ENCODE measurements at regions not wholly inside any gene's neighbourhood (a gene's known extent, or its start where the extent isn't known, plus 50 kb on each side); places are given as distances from the start of the nearest gene placed in this dataset.
"Not testable (repeated sequence)": the region's sequence is repeated elsewhere in the genome, so short reads cannot be mapped to it uniquely, and the experiment has no call there.

DNA sequence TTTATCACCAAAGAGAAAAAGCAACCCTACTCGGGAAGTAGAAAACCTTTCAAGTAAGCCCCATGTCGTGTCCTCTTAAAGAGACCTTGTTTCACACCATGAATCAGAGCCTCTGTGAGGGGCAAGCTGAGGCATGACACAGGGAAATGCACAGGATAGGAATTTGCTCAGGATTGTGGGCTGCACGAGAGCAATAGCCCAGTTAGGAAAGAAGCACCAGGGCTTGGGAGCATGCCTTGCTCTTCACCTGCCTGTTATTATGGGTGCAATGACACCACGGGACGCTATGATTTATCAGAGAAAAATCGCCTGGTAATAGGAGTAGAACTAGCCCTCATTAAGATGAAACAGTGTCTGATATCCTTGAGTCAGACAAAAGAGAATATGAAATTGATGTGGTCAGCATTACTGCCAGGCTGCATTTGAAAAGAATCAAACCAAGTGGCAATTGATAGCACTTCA is 562.9 kb upstream of the NRP1 start:
- no peak for DNase-seq

DNA sequence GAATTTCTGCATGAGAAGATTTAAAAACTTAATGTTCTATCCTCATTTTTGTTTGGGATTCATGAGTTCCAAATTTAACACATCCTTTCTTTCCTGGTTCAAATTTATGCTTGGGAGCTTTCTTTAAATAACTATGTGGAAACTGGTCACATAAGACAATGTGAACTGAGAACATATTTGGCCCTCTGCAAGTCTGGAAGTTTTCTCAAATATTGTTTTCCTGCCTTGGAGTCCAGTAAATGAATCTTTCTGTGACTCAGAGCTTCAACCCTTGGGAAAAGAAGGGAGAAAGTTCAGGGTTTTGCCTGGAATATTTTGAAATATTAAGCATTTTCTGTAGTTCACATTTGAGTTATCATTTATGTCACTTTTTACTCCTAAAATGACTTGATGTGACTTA is 559.0 kb upstream of the NRP1 start:
- no peak for DNase-seq

DNA sequence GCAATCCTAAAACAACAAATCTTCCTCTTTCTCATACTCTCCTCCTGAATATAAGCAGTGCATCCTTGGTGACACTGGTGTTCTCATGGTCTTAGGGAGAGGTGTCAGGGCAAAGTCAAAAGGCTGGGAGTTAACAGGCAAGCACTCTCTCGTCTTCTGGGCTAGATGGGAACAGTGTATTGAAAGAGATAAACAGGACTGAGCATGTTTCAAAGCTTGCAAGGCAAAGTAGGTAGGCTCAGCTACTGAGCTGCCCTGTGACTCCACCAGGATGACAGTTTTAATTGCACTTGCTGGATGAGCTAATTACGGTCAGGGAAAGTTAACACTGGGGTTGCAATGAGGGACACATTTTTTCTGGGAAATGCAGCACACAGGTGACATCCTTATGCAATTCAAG is 554.9 kb upstream of the NRP1 start:
- DNase-seq: no peak

DNA sequence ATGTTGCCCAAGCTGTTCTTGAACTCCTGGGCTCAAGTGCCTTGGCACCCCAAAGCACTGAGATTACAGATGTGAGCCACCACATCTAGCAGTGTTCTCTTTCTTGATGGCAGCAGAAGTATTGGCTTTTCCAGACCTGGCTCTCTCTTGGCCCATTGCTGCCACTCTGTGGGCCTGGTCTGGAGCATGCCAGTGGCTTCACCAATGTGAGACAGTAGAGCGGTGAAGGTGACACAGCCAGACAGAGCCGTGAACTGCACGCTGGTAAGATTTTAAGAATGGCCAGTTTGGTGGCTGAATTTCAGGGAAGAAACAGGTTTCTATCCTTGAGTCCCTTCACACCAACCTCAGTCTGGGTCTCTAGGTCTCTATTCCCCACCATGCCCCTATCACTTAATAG is 552.7 kb upstream of the NRP1 start:
- DNase-seq: no peak

DNA sequence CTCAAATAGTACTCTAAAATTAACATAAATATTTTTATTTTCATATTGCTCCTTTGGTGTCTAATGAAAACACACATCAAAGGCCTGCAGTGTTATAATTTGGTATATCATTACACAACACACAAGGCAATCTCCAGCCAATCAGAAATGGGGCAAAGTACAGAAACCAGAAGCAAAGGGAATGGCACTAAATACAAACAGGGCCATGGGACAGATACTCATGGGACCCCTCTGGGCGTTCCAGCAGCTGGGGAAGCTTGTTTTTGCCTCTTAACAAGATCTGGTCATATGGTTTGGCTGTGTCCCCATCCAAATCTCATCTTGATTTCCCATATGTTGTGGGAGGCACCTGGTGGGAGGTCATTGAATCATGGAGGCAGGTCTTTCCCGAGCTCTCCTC is 551.8 kb upstream of the NRP1 start:
- DNase-seq: no peak

DNA sequence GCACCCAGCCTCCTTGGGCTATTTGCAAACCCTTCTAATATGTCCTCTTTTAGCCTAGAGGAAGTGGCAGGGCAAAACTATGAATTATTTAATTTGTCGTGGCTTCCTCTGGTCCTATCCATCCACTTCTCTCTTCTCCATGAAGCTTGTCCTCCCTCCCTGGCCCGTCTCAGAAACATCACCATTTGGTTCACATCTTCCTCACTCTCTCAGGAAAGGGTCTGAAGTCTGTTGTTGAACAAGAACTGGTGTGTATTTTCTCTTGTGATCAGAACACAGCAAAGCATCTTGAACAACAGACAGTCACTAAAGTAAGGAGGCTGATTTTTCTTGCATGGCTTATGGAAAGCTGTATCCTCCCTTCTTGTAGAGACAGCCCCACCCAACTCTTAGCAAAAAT is 550.1 kb upstream of the NRP1 start:
- no peak for DNase-seq

DNA sequence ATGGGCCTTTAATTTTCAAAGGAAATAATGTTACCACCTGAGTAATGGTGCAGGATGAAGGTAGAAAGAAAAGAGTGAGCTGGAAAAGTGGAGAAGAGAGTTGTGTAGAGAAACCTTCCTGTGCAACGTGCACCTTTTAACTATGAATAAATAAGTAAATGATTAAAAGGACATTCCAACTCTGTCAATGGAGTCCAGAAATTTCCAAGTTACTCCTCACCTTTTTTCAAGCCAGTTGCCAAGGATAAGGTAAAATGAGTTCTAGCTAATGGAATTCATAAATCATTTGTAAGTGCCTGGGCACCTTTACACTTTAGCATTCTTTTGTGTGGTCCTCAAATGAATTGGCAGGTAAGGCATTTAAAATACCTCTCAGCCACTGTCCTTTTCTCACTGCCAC is 549.4 kb upstream of the NRP1 start:
- no peak for DNase-seq

DNA sequence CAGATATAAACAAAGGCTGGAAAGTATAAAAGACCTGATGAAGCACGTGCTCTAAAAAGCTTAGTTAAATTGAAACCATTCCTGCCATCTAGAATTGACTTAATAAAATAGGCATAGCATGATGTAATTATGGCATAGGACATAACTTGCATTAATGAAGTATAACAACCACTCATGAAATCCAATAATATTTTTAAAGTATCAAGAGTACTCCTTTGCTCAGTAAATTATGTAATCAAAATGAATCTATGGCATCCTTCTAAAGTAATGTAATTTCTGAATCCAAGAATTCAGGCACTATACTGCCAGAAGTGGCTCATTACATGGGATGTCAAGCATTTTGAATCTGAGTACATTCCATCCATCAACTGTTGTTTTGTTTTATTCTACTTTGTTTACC is 548.5 kb upstream of the NRP1 start:
- DNase-seq: no peak

DNA sequence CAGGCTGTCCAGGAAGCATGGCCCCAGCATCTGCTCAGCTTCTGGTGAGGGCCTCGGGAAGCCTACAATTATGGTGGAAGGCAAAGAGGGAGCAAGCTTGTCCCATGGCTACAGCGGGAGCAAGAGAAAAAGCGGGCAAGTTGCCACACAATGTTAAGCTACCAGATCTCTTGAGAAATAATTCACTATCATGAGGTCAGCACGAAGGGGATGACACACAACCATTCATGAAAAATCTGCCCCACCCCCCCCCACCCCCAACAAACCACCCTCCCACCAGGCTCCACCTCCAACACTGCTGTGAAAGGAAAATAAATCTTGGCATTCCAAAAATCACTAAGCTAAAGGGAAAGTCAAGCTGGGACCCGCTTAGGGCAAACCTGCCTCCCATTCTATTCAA is 545.8 kb upstream of the NRP1 start:
- no peak for DNase-seq

DNA sequence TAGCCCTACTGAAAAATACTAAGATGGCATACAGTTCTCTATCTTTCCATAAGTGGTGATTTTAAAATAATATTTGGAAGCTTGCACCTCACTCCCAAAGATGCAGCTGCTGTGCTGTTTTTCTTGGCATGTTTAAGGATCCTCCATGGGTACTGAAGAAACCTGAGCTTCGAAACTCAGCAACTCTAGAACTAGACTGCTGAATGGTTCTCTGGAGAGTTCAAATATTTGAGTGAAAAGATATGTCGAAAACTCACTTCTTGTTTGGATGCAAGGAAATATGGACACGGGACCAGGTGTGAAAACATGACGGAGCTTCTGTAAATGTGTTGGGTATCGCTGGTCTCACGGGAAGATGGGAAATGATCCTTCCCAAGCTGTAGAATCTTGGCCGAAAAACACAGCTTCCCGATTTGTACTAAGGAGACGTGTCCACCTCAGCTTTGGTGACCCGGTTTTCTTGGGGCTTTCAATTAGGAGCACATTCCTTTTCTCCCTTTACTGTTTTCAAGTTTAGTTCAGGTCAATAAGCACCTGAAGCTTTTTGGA is 543.8 kb upstream of the NRP1 start:
- DNase-seq: no peak

DNA sequence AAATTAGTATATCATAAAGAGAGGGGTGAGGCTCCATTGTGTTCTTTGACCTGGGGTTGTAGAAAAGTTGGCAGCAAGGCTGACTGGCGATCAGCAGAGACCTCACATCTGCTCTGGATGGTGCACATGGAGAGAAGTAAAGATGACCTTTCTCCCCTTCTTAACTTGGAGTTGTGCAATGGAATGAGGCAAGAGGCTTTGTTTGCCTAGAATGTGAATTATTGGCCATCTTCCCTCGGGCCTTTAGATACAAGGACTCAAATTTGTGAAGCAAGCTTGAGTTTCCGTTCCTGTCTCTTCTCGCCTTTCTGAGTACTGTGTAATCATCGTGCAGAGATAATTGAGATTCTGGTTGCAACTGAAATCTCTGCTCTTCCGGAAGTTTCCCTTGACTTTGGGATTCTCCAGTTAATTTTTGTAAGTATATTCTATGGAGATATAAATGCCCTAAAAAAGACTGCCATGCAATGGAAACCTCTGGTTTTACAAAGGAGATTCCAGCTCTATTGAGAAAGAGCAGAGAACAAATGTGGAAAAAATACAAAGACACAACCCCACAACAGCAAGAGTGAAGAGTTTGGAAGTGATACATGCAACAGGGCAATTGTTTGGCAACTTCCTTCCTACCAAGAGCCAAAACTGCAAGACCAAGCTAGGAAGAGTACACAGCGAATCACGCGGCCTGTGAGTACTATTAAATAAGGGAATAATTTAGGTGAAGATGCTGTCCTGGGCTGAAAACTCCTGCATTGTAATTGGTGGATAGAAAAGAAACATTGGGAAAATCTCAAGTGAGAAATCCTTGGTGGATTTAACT is 542.3 kb upstream of the NRP1 start:
- no peak for DNase-seq

DNA sequence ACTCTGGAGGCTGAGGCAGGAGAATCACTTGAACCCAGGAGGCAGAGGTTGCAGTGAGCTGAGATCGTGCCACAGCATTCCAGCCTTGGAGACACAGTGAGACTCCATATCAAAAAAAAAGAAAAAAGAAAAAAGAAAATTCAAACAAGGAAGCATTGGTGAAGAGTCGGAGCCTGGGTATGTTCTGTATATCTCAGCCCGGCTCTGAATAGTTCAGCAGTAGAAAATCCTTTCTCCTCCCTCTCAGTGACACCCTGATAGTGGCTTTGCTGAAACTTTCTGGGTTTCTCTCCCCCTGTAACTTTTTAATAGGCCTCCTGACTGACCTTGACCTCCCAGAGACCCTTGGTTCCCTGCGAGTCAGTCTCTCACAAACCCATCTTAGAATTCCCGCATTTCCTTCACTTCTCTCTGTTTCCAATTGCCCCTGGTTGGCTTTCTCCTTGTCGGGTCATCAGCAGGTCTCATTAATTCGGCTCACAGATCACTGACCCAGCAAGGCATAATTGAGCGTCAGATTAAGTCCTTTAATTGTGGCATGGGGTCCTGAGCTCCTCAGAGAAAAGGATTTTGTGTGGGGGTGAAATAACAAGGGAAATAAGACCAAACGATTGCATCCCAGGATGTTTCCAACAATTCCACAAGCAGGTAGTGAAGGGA is 541.6 kb upstream of the NRP1 start:
- no peak for DNase-seq

DNA sequence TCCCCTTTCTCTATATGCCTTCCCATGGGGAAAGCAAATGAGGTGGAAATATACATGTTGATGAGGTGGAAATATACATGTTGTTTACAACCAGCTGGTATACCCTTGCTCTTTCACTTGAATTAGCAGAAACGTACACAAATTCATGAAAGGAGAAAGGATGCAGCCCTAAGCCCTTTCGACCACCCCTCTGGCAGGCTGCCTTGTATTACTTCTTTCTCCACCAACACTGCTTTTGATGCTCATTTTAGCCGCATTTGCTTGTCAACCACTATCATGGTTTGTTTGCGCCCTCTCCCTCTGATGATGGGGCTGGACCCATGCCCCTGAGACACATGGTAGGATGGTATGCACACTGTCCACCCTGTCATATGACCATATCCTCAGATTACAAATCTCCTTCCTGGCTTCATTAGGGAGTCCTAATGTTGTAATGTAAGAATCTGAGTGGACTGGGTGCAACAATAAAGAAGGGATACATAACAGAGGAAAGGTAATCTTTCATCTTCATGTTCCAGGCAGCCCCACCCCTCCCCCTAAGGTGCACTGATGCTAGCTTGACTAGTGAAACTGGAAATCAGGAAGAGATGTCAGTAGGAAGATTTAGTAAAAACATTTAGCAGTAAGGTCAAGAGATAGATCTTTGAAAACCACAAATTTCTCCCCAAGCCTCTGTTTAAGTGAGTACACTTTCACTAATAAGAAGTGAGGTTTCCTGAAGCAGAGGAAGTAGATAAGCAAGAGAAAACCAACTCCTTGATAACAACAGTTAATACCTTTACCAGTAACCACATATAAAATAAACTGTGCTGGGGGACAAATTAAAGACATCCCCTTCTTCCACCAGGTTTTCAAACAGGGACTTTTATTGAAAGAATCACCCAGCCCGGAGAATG is 536.8 kb upstream of the NRP1 start:
- no peak for DNase-seq

DNA sequence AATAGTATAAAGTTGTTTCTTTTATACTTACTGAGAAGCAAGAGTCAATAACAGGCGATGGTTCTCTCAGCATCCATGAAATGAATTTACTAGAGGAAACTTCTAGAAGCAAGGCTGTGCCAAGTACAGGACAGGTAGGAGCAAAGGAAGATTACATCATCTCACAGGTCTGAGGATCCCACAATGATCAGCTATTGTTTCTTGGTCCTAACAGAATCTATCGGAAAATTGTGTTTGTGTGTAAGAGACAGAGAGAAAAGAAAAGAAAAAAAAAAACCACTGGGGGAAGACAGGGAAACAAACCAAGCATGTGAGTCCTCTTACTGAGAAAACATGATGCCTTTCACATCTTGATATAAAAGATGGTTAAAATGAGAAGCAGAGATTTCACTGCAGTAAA is 535.0 kb upstream of the NRP1 start:
- no peak for DNase-seq

DNA sequence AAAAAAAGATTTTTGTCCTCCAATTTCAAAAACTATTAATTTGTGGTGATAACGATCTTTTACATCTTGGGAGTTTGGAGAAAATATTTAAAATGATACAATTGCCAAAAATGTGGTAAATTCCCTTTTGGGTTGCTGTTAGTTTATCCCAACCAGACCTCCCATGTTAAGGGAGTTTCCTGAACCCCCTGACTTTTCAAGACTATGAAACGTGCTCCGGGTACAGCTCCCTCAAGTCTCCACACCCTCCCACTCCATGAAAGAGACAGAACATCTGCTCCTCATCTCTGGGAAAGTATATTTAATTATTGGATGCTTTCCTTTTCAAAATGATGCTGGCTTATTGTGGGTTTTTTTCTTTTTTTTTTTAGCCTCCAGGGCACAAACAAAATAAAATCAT is 534.6 kb upstream of the NRP1 start:
- DNase-seq: no peak

DNA sequence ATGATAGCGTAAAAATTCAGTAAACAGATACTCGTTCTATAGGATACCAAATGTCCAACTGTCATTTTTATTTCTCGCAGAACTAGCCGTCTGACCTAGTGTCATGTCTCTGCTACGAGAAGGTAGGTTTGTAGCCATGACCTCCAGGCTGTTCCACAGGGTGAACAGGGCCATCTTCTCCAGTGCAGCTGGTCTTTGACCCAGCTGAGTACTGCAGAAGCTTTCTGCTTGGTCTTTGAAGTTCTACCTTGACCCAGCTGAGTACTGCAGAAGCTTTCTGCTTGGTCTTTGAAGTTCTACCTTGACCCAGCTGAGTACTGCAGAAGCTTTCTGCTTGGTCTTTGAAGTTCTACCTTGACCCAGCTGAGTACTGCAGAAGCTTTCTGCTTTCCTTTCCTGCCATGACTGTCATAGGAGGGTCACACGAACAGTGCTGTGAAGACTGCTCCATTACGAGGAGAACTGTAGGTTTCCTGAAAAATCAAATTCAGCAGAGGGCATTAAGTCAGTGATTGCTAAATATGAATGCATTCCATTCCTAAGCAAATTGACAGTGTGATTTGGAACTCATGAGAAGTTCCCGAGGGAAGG is 532.8 kb upstream of the NRP1 start:
- DNase-seq: not testable (repeated sequence)

DNA sequence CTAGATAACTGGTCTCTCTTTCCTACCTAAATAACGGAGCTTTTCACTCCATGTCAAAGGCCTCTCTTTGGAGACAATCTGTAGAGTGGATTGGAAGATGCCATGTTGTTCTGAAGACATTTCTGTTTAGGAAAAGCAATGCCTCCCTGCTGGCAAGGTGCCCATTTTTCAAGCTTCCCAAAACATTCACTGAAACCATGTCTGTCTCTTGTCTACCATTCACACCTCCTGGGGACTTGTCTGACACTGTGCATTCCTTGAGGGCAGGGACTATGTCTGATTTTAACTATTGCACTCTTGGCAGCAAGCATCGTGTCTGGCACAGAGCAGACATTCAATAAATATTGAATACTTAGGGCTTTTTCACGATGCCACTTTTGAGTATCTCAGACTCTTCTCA is 528.9 kb upstream of the NRP1 start:
- no peak for DNase-seq

DNA sequence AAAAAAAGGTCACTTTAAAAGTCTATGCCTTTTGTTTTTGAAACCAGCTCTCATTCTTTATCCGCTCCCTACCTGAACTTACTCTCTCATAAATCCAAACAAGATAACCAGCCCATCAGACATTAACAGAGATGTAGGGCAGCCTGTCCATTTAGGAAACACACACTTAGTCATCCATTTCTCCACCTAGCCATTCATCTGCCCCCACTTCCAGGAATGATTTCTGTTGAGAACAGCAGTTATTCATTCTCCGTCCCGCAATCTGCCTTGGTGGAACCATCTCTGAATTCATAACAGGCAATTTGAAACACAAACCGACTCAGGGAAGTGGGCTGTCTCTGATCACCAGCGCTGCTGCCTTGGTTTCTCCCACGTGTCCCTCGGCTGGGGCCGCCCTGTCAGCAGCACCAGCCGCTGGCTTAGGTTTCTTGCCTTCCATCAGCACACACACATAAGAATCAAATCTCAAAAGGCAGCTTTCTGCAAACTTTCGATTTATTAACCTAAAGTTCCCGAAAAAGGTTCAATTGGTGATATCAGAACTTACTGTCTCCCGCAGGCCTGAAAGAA is 528.2 kb upstream of the NRP1 start:
- no peak for DNase-seq

DNA sequence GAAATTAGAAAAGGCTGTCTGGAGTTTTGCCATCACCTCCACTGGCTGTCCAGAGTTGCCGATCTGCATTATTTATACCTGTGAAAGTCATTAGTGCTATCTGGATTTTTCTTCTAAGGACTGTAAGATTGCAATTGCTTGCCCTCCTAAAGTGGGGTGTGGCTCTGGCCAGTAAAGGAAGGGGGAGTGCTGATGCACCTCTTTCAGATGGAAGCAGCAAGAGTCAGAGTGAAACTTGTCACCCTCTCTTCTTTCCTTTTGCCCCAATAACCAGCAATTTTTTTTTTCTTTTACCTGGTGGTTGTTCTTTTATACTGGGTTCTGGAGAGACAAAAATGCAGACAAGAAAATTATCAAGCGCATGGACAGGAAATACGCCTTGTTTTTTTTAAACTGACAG is 527.4 kb upstream of the NRP1 start:
- no peak for DNase-seq

DNA sequence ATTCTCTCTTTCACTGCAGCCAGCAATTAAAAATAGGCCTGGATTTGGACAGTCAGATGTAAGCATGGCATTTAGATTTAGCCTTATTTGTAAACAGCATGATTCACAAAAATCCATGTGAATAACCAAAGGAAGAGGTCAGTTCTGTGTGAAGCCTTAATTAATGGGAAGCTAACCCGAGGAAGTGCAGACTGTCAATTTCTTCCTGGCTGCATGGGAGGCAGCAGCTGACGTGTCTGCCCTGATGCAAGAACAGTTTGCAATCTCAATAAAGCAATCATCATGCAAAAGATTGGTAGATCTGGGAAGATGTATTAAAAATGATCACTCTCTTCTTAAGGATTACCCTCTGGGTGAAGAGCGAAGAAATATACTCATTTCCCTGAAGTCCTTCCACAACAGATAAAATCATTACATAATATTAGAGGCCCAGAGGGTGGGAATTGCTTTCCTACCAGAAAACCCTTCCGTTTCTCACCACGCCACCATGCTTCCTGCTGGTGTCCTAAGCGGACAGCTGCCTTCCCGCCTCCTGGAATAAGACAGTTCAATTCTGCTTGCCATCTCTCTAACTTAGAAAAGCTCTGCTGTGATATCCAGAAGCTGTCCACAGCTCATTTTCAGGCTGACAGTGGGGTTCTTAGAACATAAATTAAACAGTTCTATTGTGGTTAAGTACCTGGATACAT is 526.7 kb upstream of the NRP1 start:
- no peak for DNase-seq

DNA sequence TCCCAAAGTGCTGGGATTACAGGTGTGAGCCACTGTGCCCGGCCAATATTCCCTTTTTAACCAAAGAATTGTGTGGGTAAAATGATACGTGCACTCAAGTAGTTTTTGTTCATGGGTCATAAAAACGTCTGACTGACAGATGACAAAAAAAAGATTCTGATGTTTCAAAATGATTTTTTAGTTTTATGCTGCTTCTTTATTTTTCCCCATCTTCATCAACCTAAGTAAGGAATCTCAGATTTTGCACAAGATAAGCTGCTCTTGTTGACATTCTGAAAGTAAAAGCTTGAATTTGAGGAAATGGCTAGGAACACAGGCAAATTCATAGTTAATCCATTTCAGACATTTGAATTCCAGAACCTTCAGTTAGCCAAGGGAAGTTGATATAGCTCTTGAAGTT is 526.1 kb upstream of the NRP1 start:
- DNase-seq: no peak
